ENCODE measurements at regions not wholly inside any gene's neighbourhood (a gene's known extent, or its start where the extent isn't known, plus 50 kb on each side); places are given as distances from the start of the nearest gene placed in this dataset.

- Histone ChIP-seq H4K91ac (replicated peaks; ENCODE audit: insufficient read length, low read length) (no peak overlapping the region), H2BK12ac (ENCODE audit: low read depth, low read length) (no peak overlapping the region), H3K27me3 (replicated peaks in 1 of 4; ENCODE audit: control insufficient read depth in 3 of 4, extremely low read depth in 1 of 4, insufficient read depth in 3 of 4, low read length in 3 of 4) (no peaks in the 10 kb centered on the region), H3K9me3 (ENCODE audit: insufficient read depth in 2 of 2, low read depth in 1 of 2, low read length in 1 of 2) (no peaks in the 10 kb centered on the region), H3K27ac (ENCODE audit: low read depth, low read length) (no peak overlapping the region), H3K4me3 (ENCODE audit: extremely low read depth in 1 of 4, insufficient read depth in 2 of 4, low read depth in 3 of 4, low read length in 4 of 4) (no peak overlapping the region), H2BK15ac (ENCODE audit: low read length) (no peak overlapping the region), H2BK120ac (replicated peaks; ENCODE audit: low read depth, low read length) (no peak overlapping the region), H3K23ac (ENCODE audit: insufficient read length) (no peak overlapping the region), H2AK5ac (ENCODE audit: low read depth, low read length) (no peak overlapping the region), H3K23me2 (ENCODE audit: low read depth, low read length) (no peaks in the 10 kb centered on the region), H3K79me1 (ENCODE audit: low read depth, low read length) (no peaks in the 10 kb centered on the region), H3K36me3 (ENCODE audit: control insufficient read depth in 2 of 4, insufficient read depth in 4 of 4, low read length in 3 of 4) (no peaks in the 10 kb centered on the region), H3K56ac (replicated peaks; ENCODE audit: insufficient read length, low read depth, low read length) (no peak overlapping the region), H4K20me1 (replicated peaks in 1 of 2; ENCODE audit: control insufficient read depth in 1 of 2, insufficient read depth in 2 of 2, low read length in 2 of 2) (no peaks in the 10 kb centered on the region), H2AFZ (ENCODE audit: low read length) (no peak overlapping the region), H3K18ac (ENCODE audit: extremely low read depth, low read length) (no peak overlapping the region; the same call in 1 of the 2 replicates), H4K5ac (ENCODE audit: insufficient read length, low read depth, low read length) (no peak overlapping the region), H4K8ac (ENCODE audit: extremely low read depth, insufficient read depth, low read length) (no peak overlapping the region), H3K4me1 (replicated peaks in 1 of 4; ENCODE audit: control insufficient read depth in 3 of 4, insufficient read depth in 4 of 4, low read length in 3 of 4) (peaks cover 2 to 15% (median 6%) of the 10 kb centered on the region in 4 experiments; a peak in 6 of 7 replicates), H3K4ac (replicated peaks; ENCODE audit: insufficient read length, low read depth, low read length) (no peak overlapping the region), H2BK5ac (ENCODE audit: low read depth, low read length) (no peak overlapping the region), H3K79me2 (ENCODE audit: control insufficient read depth in 1 of 2, insufficient read depth in 2 of 2, low read length in 2 of 2) (no peaks in the 10 kb centered on the region), H3K9ac (replicated peaks in 1 of 4; ENCODE audit: extremely low read depth in 1 of 4, low read depth in 3 of 4, low read length in 3 of 4) (no peak overlapping the region), H2BK20ac (ENCODE audit: low read length) (0 out of 2 replicates have a peak overlapping the region, but pooled peaks have one; percentile 76), H3K14ac (ENCODE audit: insufficient read length) (no peak overlapping the region), H3K4me2 (ENCODE audit: insufficient read depth in 1 of 2, low read depth in 2 of 2, low read length in 2 of 2) (no peak overlapping the region)
- TF ChIP-seq NANOG (IDR thresholded peaks at IDR 0.05; ENCODE audit: insufficient read depth, low read depth, low read length, poor library complexity, severe bottlenecking) = no peak
- 0 out of 2 replicates have a peak, but pooled peaks have one; percentile 1 for TF ChIP-seq CEBPB (IDR thresholded peaks at IDR 0.05; ENCODE audit: low read depth, low read length)
- TF ChIP-seq CHD1 (IDR thresholded peaks at IDR 0.05; ENCODE audit: low read depth, low read length) = no peak
- WGBS, 2 experiments (ENCODE audit: extremely low coverage in 1 of 2, insufficient coverage in 1 of 2, insufficient read length in 1 of 2, insufficient replicate concordance in 2 of 2, low coverage in 1 of 2, low lambda C conversion rate in 2 of 2, missing lambda C conversion rate in 1 of 2) = 98% methylated on average over 6 of the region's 6 CpGs; no CpG with 5 or more reads in 1 of the 2 experiments
- FAIRE-seq (no peak), DNase-seq (ENCODE audit: low read depth in 1 of 2, low spot score in 2 of 2) (no peak)
- CTCF ChIA-PET (ENCODE audit: partially characterized antibody) = interaction anchor here (1.3 to 1.5 kb wide), 2 partner anchors 9 to 44 kb away, joined by 3 to 7 read pairs; no protein-coding TSS in a partner anchor
- POLR2A ChIA-PET (ENCODE audit: partially characterized antibody) = interaction anchor here (1.5 kb wide), 1 partner anchor 207 kb away, joined by 3 read pairs; the partner anchor contains the start of gene SALL4
Observed at GRCh38 chr20:52008874-52009273, 182.7 kb downstream of the ZFP64 start.

All from H1 (cell line).